ENCODE measurements at regions not wholly inside any gene's neighbourhood (a gene's known extent, or its start where the extent isn't known, plus 50 kb on each side); places are given as distances from the start of the nearest gene placed in this dataset.

DNA sequence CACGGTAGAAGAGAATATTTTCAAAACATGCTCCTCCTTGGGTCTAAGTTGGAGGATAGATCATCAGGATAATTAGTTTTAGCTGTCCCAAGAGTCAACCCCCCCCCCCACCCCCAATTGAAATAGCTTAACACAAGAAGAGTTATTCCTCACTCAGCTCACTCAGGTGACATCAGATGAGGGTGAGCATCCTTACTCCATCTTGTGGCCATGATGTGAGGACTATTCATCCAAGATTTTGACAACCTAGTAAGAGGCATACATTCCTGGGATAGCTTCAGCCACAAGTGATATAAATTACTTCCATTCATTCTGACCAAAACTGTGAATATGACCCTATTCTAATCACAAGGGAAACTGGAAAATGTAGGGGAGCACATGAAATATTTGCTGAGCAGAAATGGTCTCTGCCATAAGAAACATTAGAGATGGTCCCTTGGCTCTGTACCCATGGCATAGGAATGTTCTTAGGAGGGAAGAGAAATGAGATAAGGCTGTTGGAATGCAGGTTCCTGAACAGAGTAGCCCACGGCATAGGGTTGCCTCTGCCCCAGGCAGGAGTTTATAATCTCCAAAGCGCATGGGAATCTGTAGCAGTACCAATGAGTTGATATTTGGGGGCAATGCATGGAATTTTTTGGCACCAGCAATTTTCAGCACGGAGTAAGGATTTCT, 257.2 kb downstream of the CYRIA start:
- no peak overlapping the region for H3K4me3 ChIP-seq (ENCODE audit: low read depth, low read length)
- TF ChIP-seq, protein P1, sequence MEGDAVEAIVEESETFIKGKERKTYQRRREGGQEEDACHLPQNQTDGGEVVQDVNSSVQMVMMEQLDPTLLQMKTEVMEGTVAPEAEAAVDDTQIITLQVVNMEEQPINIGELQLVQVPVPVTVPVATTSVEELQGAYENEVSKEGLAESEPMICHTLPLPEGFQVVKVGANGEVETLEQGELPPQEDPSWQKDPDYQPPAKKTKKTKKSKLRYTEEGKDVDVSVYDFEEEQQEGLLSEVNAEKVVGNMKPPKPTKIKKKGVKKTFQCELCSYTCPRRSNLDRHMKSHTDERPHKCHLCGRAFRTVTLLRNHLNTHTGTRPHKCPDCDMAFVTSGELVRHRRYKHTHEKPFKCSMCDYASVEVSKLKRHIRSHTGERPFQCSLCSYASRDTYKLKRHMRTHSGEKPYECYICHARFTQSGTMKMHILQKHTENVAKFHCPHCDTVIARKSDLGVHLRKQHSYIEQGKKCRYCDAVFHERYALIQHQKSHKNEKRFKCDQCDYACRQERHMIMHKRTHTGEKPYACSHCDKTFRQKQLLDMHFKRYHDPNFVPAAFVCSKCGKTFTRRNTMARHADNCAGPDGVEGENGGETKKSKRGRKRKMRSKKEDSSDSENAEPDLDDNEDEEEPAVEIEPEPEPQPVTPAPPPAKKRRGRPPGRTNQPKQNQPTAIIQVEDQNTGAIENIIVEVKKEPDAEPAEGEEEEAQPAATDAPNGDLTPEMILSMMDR (IDR thresholded peaks at IDR 0.05; ENCODE audit: insufficient read depth, low read length), result no peak
- no peak for DNase-seq (ENCODE audit: low read depth)

GRCh38 chr2:16407358-16407757, 258.3 kb downstream of the CYRIA start:
- TF ChIP-seq, protein P1 (IDR thresholded peaks at IDR 0.05; ENCODE audit: insufficient read depth, low read length), result no peak
- no peak for DNase-seq (ENCODE audit: low read depth)
- no peak overlapping the region for H3K4me3 ChIP-seq (ENCODE audit: low read depth, low read length)

DNA sequence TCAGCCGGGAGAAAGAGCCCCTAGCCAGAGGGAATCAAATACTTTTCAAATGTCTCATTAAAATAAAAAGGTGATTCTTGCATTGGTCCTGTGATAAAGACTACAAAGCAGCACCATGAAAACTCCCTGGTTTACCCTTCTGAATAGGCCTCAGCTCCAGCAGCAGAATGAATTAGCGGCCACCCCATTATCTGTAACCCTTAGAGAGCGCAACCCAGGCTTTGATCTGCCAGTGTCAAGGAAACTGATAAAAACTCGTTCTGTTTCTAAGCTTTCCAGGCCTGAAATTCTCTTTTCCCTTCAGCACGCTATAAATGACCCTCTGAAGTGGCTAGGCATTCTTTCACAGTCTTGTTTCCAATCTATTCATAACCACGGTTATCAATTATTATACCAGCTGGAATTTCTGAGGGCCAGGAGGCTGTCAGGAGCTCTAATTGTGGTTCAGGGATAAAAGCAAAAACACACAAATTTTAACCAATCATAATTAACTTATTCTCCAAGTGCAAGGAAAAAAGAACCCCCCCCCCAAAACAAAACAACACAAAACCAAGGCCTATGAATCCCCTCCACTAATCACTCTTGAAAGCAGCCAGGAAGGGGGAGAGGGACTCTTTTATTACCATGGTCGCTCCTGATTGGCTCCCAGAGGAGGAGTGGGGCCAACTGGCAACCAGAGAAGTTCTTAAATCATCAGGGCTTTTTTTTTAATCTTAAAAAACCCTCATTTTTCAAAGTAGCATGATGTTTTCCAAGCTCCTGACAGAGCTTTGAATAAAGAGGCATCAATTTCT, 258.9 kb downstream of the CYRIA start:
- TF ChIP-seq, protein P1 (IDR thresholded peaks at IDR 0.05; ENCODE audit: insufficient read depth, low read length), result no peak
- no peak for DNase-seq (ENCODE audit: low read depth)
- no peak overlapping the region for H3K4me3 ChIP-seq (ENCODE audit: low read depth, low read length)

GRCh38 chr2:16405551-16405950, 260.1 kb downstream of the CYRIA start:
- TF ChIP-seq, protein P1 (IDR thresholded peaks at IDR 0.05; ENCODE audit: insufficient read depth, low read length), result no peak
- H3K4me3 ChIP-seq (ENCODE audit: low read depth, low read length), result no peak overlapping the region
- DNase-seq (ENCODE audit: low read depth), result no peak

DNA sequence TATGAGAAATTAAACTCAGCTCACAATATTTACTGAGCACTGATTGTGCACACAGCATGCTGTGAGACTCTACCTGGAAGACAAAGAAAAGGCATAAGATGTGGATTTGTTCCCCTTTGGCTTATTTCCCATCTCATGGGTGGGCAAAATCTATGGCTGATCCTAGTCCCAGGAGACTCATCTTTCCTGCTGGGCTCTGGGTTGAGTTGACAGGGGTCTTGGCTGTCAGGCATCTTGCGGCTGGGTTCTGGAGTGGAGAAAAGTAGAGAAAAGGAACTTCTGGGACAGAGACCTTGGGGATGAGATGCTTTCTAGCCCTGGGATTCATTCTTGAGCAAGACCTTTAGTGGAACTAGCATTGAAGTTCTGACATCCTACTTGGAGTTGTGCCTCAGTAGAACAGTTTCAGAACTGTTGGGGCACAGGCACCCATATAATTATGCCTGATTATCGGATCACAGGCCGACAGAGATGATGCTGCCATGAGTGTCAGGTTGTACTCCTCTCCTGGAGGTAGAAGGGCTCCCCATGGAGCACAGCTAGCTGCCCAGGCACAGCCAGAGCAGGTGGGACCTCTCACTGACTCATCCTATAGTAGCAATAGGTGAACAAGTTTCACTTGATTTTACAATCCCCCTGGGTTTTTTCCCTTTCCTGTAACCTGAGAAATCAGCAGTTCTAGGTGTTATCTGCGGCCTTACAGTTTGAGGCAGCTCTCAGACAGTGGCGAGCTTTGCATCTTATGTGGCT, 260.9 kb downstream of the CYRIA start:
- TF ChIP-seq, protein P1 (IDR thresholded peaks at IDR 0.05; ENCODE audit: insufficient read depth, low read length), result no peak
- H3K4me3 ChIP-seq (ENCODE audit: low read depth, low read length), result no peak overlapping the region
- DNase-seq (ENCODE audit: low read depth), result no peak

- TF ChIP-seq, protein P1 (IDR thresholded peaks at IDR 0.05; ENCODE audit: insufficient read depth, low read length), result no peak
- DNase-seq (ENCODE audit: low read depth), result no peak
Observed at GRCh38 chr2:16404146-16404545, 261.5 kb downstream of the CYRIA start.

More at GRCh38 chr2:16404146-16404545, 261.5 kb downstream of the CYRIA start:
- no peak overlapping the region for H3K4me3 ChIP-seq (ENCODE audit: low read depth, low read length)

Data from fibroblast of the aortic adventitia (primary cell).